Peyer's patch (tissue), 4 donors: ENCODE measurements at regions not wholly inside any gene's neighbourhood (a gene's known extent, or its start where the extent isn't known, plus 50 kb on each side); places are given as distances from the start of the nearest gene placed in this dataset.

ENCODE experiments used
- DNase-seq, 3 donors: peaks; one replicate each; pipeline ENCODE4 v3.0.0-alpha.2; 2017 to 2019
- H3K27ac ChIP-seq, 4 donors: fragments of 200-600 bp; sonication (generic); one replicate each; pipeline ENCODE4 v1.5.1; 2016 to 2019
- H3K27me3 ChIP-seq, 2 donors: fragments of 200-600 bp; sonication (generic); one replicate each; pipeline ENCODE4 v1.5.1; 2019
- H3K36me3 ChIP-seq, 3 donors: fragments of 200-600 bp; sonication (generic); one replicate each; pipeline ENCODE4 v1.5.1; 2016 to 2019
- H3K4me1 ChIP-seq, 4 donors: fragments of 200-600 bp; sonication (generic); one replicate each; pipeline ENCODE4 v1.5.1; 2016 to 2019
- H3K4me3 ChIP-seq, 4 donors: fragments of 200-600 bp; sonication (generic); 1 replicate in 3 of 4; 2 replicates in 1 of 4; pipeline ENCODE4 v1.5.1; 2016 to 2019; ENCODE audit warnings: mild to moderate bottlenecking in 1 of 4
- H3K9me3 ChIP-seq, 4 donors: fragments of 200-600 bp; sonication (generic); one replicate each; pipeline ENCODE4 v1.5.1; 2016 to 2019; ENCODE audit warnings: mild to moderate bottlenecking in 1 of 4
- POLR2A ChIP-seq, 2 donors: fragments of 450-650 bp; IDR thresholded peaks; one replicate each; pipeline ENCODE4 v1.5.1; 2017; ENCODE audit warnings: antibody characterized with exemption in 2 of 2, mild to moderate bottlenecking in 2 of 2, moderate library complexity in 2 of 2
- TF ChIP-seq, protein P1 (sequence below), 6 experiments: fragments of 450-650 bp in 4 of 6; fragments of 200-600 bp in 2 of 6; sonication (generic) in 1 of 6; IDR thresholded peaks; one replicate each; pipeline ENCODE4 v1.5.1; 2017 to 2019; ENCODE audit warnings: antibody characterized with exemption in 6 of 6, mild to moderate bottlenecking in 3 of 6, moderate library complexity in 1 of 6

DNA sequence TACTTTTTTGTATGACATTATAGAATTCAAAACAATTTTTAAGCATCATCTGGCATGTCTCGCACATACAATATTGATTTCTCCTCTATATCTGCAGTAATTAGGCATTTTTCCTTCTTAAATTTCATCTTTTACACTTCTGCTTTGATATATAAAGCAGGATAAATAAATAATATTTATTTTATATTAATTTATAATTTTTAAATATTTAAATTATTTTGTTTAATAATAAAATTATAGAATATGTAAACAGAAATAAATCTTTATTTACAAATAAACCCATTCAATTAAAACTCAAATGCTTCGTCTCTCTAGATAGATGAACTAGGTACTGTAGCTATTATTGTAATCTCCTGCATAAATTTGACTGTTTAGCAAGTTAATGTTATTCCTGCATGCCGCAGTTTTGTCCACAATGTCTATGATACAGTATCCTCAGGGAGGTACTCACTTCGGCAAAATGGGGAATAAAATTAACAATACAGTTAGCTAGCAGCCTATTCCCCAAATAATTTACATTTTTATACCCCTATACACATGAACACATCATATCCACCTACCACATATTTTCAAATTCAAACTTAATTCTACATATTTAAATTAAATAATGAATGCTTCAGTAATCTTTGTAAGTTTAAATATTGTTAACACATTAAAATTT is 473.6 kb upstream of the SLC10A2 start:
- TF ChIP-seq POLR2A (IDR thresholded peaks at IDR 0.05) = no peak
- TF ChIP-seq, protein P1, sequence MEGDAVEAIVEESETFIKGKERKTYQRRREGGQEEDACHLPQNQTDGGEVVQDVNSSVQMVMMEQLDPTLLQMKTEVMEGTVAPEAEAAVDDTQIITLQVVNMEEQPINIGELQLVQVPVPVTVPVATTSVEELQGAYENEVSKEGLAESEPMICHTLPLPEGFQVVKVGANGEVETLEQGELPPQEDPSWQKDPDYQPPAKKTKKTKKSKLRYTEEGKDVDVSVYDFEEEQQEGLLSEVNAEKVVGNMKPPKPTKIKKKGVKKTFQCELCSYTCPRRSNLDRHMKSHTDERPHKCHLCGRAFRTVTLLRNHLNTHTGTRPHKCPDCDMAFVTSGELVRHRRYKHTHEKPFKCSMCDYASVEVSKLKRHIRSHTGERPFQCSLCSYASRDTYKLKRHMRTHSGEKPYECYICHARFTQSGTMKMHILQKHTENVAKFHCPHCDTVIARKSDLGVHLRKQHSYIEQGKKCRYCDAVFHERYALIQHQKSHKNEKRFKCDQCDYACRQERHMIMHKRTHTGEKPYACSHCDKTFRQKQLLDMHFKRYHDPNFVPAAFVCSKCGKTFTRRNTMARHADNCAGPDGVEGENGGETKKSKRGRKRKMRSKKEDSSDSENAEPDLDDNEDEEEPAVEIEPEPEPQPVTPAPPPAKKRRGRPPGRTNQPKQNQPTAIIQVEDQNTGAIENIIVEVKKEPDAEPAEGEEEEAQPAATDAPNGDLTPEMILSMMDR (IDR thresholded peaks at IDR 0.05) = no peak
- H3K4me3 ChIP-seq = no peak overlapping the region
- H3K27me3 ChIP-seq = no peaks in the 10 kb centered on the region
- H3K36me3 ChIP-seq = no peaks in the 10 kb centered on the region
- DNase-seq = no peak
- peaks cover 0 to 5% (median 0%) of the 10 kb centered on the region in 4 donors for H3K9me3 ChIP-seq
- no peak overlapping the region for H3K27ac ChIP-seq
- H3K4me1 ChIP-seq = no peaks in the 10 kb centered on the region

DNA sequence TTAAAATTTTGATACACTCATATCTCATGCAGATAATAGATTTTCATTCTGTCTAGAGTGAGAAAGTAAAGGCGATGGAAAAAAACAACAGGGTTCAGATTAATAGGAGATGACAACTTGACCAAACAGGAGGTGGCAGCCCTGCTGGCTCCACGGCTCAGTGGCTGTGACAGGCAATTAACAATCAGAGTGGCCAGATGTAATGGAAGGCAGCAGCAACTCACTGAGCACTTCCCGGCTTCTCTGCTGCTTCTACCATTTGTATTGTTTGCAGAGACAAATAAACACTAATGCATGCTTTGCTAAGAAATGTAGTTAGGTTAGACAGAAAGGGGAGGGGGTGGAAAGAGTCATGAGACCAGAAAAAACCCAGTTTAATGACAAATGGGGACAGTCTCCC is 473.0 kb upstream of the SLC10A2 start:
- Histone ChIP-seq H3K27ac (no peak overlapping the region), H3K36me3 (no peaks in the 10 kb centered on the region), H3K9me3 (peaks cover 0 to 5% (median 0%) of the 10 kb centered on the region in 4 donors), H3K27me3 (no peaks in the 10 kb centered on the region), H3K4me1 (no peaks in the 10 kb centered on the region), H3K4me3 (no peak overlapping the region)
- TF ChIP-seq, protein P1 (IDR thresholded peaks at IDR 0.05) = no peak
- no peak for TF ChIP-seq POLR2A (IDR thresholded peaks at IDR 0.05)
- DNase-seq = no peak

DNA sequence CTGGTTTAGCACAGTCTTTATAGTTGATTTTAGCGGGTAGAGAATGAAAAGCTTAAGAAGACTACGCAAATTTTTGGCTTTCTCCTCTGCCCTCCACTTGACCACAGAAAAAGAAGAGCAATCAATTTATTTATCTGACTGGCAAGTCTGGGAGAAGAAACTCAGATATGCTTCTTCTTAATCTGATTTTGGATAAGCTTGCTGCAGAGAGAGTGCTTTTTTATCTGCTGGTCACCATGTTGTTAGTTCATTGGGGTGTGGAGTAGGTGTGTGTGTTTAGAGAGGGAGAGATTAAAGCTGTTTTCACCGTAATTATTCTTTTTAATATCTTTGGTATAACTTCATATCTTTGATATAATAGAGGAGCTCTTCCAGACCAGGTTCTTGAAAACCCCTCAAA is 471.4 kb upstream of the SLC10A2 start:
- Histone ChIP-seq H3K9me3 (peaks cover 0 to under 1% (median 0%) of the 10 kb centered on the region in 4 donors), H3K36me3 (no peaks in the 10 kb centered on the region), H3K4me3 (no peak overlapping the region), H3K27ac (no peak overlapping the region), H3K27me3 (no peaks in the 10 kb centered on the region), H3K4me1 (no peaks in the 10 kb centered on the region)
- TF ChIP-seq POLR2A (IDR thresholded peaks at IDR 0.05) = no peak
- TF ChIP-seq, protein P1 (IDR thresholded peaks at IDR 0.05) = no peak
- DNase-seq = no peak

DNA sequence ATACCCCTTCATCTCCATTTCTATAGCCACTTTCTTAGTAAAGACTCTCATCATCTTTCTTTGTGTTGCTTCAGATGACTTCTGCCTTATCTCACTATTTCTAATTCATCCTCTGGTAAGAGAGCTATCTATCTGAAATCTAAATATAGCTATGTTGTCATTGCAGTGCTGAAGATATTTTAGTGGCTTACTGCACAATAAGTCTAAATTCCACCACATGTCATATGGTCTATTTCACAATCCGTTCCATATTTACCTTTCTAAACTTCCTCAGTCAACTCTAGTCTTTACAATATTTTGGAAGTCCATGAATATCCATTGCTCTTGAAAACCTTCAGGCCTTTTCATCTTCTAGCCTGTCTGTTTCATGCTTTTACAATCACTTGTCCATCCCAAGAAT is 465.1 kb upstream of the SLC10A2 start:
- Histone ChIP-seq H3K4me3 (no peak overlapping the region), H3K9me3 (no peaks in the 10 kb centered on the region), H3K27me3 (no peaks in the 10 kb centered on the region), H3K4me1 (no peaks in the 10 kb centered on the region), H3K27ac (no peak overlapping the region), H3K36me3 (no peaks in the 10 kb centered on the region)
- TF ChIP-seq, protein P1 (IDR thresholded peaks at IDR 0.05) = no peak
- TF ChIP-seq POLR2A (IDR thresholded peaks at IDR 0.05) = no peak
- DNase-seq = no peak

DNA sequence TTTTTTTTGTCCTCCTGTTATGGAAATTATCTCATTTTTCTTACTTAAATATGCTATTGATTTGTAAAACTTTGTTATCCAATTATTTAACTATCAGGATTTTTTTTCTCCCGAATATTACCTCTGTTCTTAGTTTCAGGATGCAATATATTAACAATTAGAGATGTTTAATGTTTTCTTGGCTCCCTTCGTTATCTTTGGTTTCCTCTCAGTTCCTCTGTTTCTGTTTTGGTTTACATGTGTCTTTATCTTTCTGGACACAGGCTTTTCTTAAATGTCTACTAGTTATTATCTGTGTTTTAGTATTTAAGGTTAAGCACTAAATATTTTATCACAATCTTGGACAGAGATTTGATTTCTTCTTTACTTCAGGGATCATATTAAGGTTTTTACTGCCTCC is 462.2 kb upstream of the SLC10A2 start:
- Histone ChIP-seq H3K9me3 (no peaks in the 10 kb centered on the region), H3K27me3 (no peaks in the 10 kb centered on the region), H3K27ac (no peak overlapping the region), H3K4me3 (no peak overlapping the region), H3K36me3 (no peaks in the 10 kb centered on the region), H3K4me1 (no peaks in the 10 kb centered on the region)
- no peak for TF ChIP-seq POLR2A (IDR thresholded peaks at IDR 0.05)
- TF ChIP-seq, protein P1 (IDR thresholded peaks at IDR 0.05) = no peak
- no peak for DNase-seq

DNA sequence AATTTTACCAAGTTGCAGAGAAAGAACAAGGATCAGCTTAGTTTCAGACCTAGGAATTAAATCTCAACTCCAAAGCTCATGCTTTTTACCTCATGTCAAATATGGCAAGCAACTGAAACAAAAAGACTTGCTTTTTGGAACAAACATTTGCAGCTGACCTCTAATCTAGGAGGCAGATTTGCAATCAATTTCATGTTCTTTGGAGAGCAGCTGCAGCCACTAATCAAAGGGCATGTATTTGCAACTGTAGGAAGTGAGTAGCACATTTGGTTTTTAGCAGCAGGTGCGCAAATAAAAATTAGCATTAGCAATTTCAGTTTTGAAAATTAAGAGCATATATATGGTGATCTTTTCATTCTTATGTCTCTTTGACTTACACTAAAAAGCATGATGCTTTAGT is 459.3 kb upstream of the SLC10A2 start:
- H3K4me3 ChIP-seq = no peak overlapping the region
- H3K4me1 ChIP-seq = no peaks in the 10 kb centered on the region
- no peaks in the 10 kb centered on the region for H3K36me3 ChIP-seq
- TF ChIP-seq POLR2A (IDR thresholded peaks at IDR 0.05) = no peak
- TF ChIP-seq, protein P1 (IDR thresholded peaks at IDR 0.05) = no peak
- H3K27ac ChIP-seq = no peak overlapping the region
- DNase-seq = no peak
- no peaks in the 10 kb centered on the region for H3K9me3 ChIP-seq
- H3K27me3 ChIP-seq = no peaks in the 10 kb centered on the region
